Activated gamma-delta T cell treated with Interleukin-2 at 50 U/mL for 16 hours (primary cell): ENCODE measurements at regions not wholly inside any gene's neighbourhood (a gene's known extent, or its start where the extent isn't known, plus 50 kb on each side); places are given as distances from the start of the nearest gene placed in this dataset.
"Not testable (repeated sequence)": the region's sequence is repeated elsewhere in the genome, so short reads cannot be mapped to it uniquely, and the experiment has no call there.

Experiments
- DNase-seq: peaks from one replicate; pipeline ENCODE4 v3.0.0-alpha.2; 2020

- no peak for DNase-seq
Observed at GRCh38 chr1:234836776-234837357, 226.9 kb upstream of the IRF2BP2 start.

GRCh38 chr1:234836045-234836681 lies 226.2 kb upstream of the IRF2BP2 start:
- no peak for DNase-seq

GRCh38 chr1:234835239-234835638 lies 225.3 kb upstream of the IRF2BP2 start:
- DNase-seq: no peak

- no peak for DNase-seq
Observed at GRCh38 chr1:234833646-234834045, 223.7 kb upstream of the IRF2BP2 start.

- DNase-seq: no peak
Observed at GRCh38 chr1:234833118-234833517, 223.1 kb upstream of the IRF2BP2 start.

- DNase-seq: no peak
Observed at GRCh38 chr1:234827656-234828055, 217.7 kb upstream of the IRF2BP2 start.

GRCh38 chr1:234827181-234827580 lies 217.2 kb upstream of the IRF2BP2 start:
- no peak for DNase-seq

GRCh38 chr1:234826352-234826751 lies 216.4 kb upstream of the IRF2BP2 start:
- DNase-seq: no peak

GRCh38 chr1:234825498-234826165 lies 215.7 kb upstream of the IRF2BP2 start:
- no peak for DNase-seq

- DNase-seq: not testable (repeated sequence)
Observed at GRCh38 chr1:234824836-234825235, 214.9 kb upstream of the IRF2BP2 start.

- DNase-seq: no peak
Observed at GRCh38 chr1:234823191-234824176, 213.5 kb upstream of the IRF2BP2 start.

GRCh38 chr1:234821840-234822239 lies 211.9 kb upstream of the IRF2BP2 start:
- DNase-seq: no peak

- DNase-seq: no peak
Observed at GRCh38 chr1:234820597-234820996, 210.6 kb upstream of the IRF2BP2 start.

- not testable (repeated sequence) for DNase-seq
Observed at GRCh38 chr1:234819845-234820244, 209.9 kb upstream of the IRF2BP2 start.

- not testable (repeated sequence) for DNase-seq
Observed at GRCh38 chr1:234818040-234818387, 208.0 kb upstream of the IRF2BP2 start.

GRCh38 chr1:234817313-234818039 lies 207.5 kb upstream of the IRF2BP2 start:
- not testable (repeated sequence) for DNase-seq

- not testable (repeated sequence) for DNase-seq
Observed at GRCh38 chr1:234816864-234817263, 206.9 kb upstream of the IRF2BP2 start.

GRCh38 chr1:234816186-234816851 lies 206.3 kb upstream of the IRF2BP2 start:
- not testable (repeated sequence) for DNase-seq

GRCh38 chr1:234815295-234815815 lies 205.4 kb upstream of the IRF2BP2 start:
- not testable (repeated sequence) for DNase-seq

- DNase-seq: not testable (repeated sequence)
Observed at GRCh38 chr1:234814235-234814634, 204.3 kb upstream of the IRF2BP2 start.

GRCh38 chr1:234811824-234812223 lies 201.8 kb upstream of the IRF2BP2 start:
- DNase-seq: not testable (repeated sequence)
